ENCODE measurements at regions not wholly inside any gene's neighbourhood (a gene's known extent, or its start where the extent isn't known, plus 50 kb on each side); places are given as distances from the start of the nearest gene placed in this dataset.

GRCh38 chr15:97597801-97598200, 362.7 kb upstream of the ARRDC4 start:
- H3K27ac Mint-ChIP-seq (ENCODE audit: unreplicated experiment): no peak overlapping the region
- H3K27me3 Mint-ChIP-seq (ENCODE audit: unreplicated experiment): no peaks in the 10 kb centered on the region
- no peaks in the 10 kb centered on the region for H3K4me1 Mint-ChIP-seq (ENCODE audit: unreplicated experiment)
- TF ChIP-seq CTCF (IDR thresholded peaks at IDR 0.05): no peak
- H3K36me3 Mint-ChIP-seq (ENCODE audit: unreplicated experiment): no peaks in the 10 kb centered on the region
- H3K9me3 Mint-ChIP-seq (ENCODE audit: unreplicated experiment): no peaks in the 10 kb centered on the region
- no peak for DNase-seq (ENCODE audit: extremely low spot score, unreplicated experiment)
- no peak overlapping the region for H3K4me3 Mint-ChIP-seq (ENCODE audit: unreplicated experiment)

- no peak for TF ChIP-seq CTCF (IDR thresholded peaks at IDR 0.05)
- DNase-seq (ENCODE audit: extremely low spot score, unreplicated experiment): no peak
- H3K4me3 Mint-ChIP-seq (ENCODE audit: unreplicated experiment): no peak overlapping the region
- H3K4me1 Mint-ChIP-seq (ENCODE audit: unreplicated experiment): no peaks in the 10 kb centered on the region
- H3K36me3 Mint-ChIP-seq (ENCODE audit: unreplicated experiment): no peaks in the 10 kb centered on the region
- no peak overlapping the region for H3K27ac Mint-ChIP-seq (ENCODE audit: unreplicated experiment)
- H3K27me3 Mint-ChIP-seq (ENCODE audit: unreplicated experiment): no peaks in the 10 kb centered on the region
- no peaks in the 10 kb centered on the region for H3K9me3 Mint-ChIP-seq (ENCODE audit: unreplicated experiment)
These were observed 362.1 kb upstream of the ARRDC4 start for GRCh38 chr15:97598353-97598798.

GRCh38 chr15:97600190-97600589, 360.3 kb upstream of the ARRDC4 start:
- Mint-ChIP-seq H3K4me3 (ENCODE audit: unreplicated experiment) (no peak overlapping the region), H3K36me3 (ENCODE audit: unreplicated experiment) (no peaks in the 10 kb centered on the region), H3K27me3 (ENCODE audit: unreplicated experiment) (no peaks in the 10 kb centered on the region), H3K9me3 (ENCODE audit: unreplicated experiment) (no peaks in the 10 kb centered on the region), H3K27ac (ENCODE audit: unreplicated experiment) (no peak overlapping the region), H3K4me1 (ENCODE audit: unreplicated experiment) (no peaks in the 10 kb centered on the region)
- DNase-seq (ENCODE audit: extremely low spot score, unreplicated experiment): no peak
- TF ChIP-seq CTCF (IDR thresholded peaks at IDR 0.05): no peak

- no peaks in the 10 kb centered on the region for H3K4me1 Mint-ChIP-seq (ENCODE audit: unreplicated experiment)
- TF ChIP-seq CTCF (IDR thresholded peaks at IDR 0.05): no peak
- no peaks in the 10 kb centered on the region for H3K27me3 Mint-ChIP-seq (ENCODE audit: unreplicated experiment)
- H3K4me3 Mint-ChIP-seq (ENCODE audit: unreplicated experiment): no peak overlapping the region
- H3K36me3 Mint-ChIP-seq (ENCODE audit: unreplicated experiment): no peaks in the 10 kb centered on the region
- H3K27ac Mint-ChIP-seq (ENCODE audit: unreplicated experiment): no peak overlapping the region
- no peaks in the 10 kb centered on the region for H3K9me3 Mint-ChIP-seq (ENCODE audit: unreplicated experiment)
- DNase-seq (ENCODE audit: extremely low spot score, unreplicated experiment): no peak
These were observed 355.8 kb upstream of the ARRDC4 start for GRCh38 chr15:97604677-97605076.

GRCh38 chr15:97615114-97615513, 345.4 kb upstream of the ARRDC4 start:
- Mint-ChIP-seq H3K27me3 (ENCODE audit: unreplicated experiment) (no peaks in the 10 kb centered on the region), H3K4me3 (ENCODE audit: unreplicated experiment) (no peak overlapping the region), H3K36me3 (ENCODE audit: unreplicated experiment) (peaks cover 2% of the 10 kb centered on the region), H3K9me3 (ENCODE audit: unreplicated experiment) (peaks cover 27% of the 10 kb centered on the region), H3K27ac (ENCODE audit: unreplicated experiment) (no peak overlapping the region), H3K4me1 (ENCODE audit: unreplicated experiment) (no peaks in the 10 kb centered on the region)
- DNase-seq (ENCODE audit: extremely low spot score, unreplicated experiment): no peak
- TF ChIP-seq CTCF (IDR thresholded peaks at IDR 0.05): no peak

Data from osteocyte (in vitro differentiated cells).